Endothelial cell of umbilical vein (primary cell): ENCODE measurements at regions not wholly inside any gene's neighbourhood (a gene's known extent, or its start where the extent isn't known, plus 50 kb on each side); places are given as distances from the start of the nearest gene placed in this dataset.

Experiments used
- BruUV-seq: library from RNA; stranded (reverse); fragments of 400-500 nt; replicated peaks from 2 replicates; lab custom pipeline; 2021; lab: Mats Ljungman, UMichigan
- CTCF ChIA-PET: fragments of 300-600, 350-600 bp; sonication (Branson Sonifier 250); formaldehyde crosslinking; loops from one replicate; lab custom pipeline; 2021; ENCODE audit warnings: antibody characterized with exemption, inconsistent platforms; lab: Charles Lee
- POLR2A ChIA-PET: fragments of 300-600, 350-600 bp; sonication (Branson Sonifier 250); formaldehyde crosslinking; loops from one replicate; lab custom pipeline; 2021; ENCODE audit warnings: antibody characterized with exemption, inconsistent platforms; lab: Charles Lee
- DNase-seq: peaks from one replicate; pipeline ENCODE4 v3.0.0-alpha.2; 2011; ENCODE audit warnings: low read depth, low spot score
- FAIRE-seq: peaks from 2 replicates; lab custom pipeline; 2011; peaks lifted over from hg19 to GRCh38; lab: Jason Lieb, UNC
- H2AFZ ChIP-seq: 2 replicates; pipeline ENCODE4 v1.6.0; 2012; ENCODE audit warnings: low read depth, low read length, control low read depth, inconsistent platforms
- H3K27ac ChIP-seq: 2 replicates; pipeline ENCODE4 v1.5.1; 2011; ENCODE audit warnings: low read depth, mild to moderate bottlenecking, control low read depth, low read length, moderate library complexity; ENCODE audit not compliant: insufficient read depth
- H3K27me3 ChIP-seq, 2 experiments: 2 replicates each; pipeline versions ENCODE4 v1.6.0 to v1.6.1; 2011; ENCODE audit warnings: low read length in 2 of 2, mixed read lengths in 1 of 2; ENCODE audit not compliant: control insufficient read depth in 2 of 2, insufficient read depth in 2 of 2
- H3K36me3 ChIP-seq, 2 experiments: 2 replicates in 1 of 2; 3 replicates in 1 of 2; pipeline ENCODE4 v1.5.1; 2011; ENCODE audit warnings: low read length in 2 of 2, mild to moderate bottlenecking in 1 of 2, moderate library complexity in 1 of 2; ENCODE audit not compliant: control insufficient read depth in 2 of 2, insufficient read depth in 2 of 2; ENCODE audit errors: extremely low read depth in 1 of 2
- H3K4me1 ChIP-seq: 3 replicates; pipeline ENCODE4 v1.5.1; 2011; ENCODE audit warnings: mild to moderate bottlenecking, low read length; ENCODE audit not compliant: control insufficient read depth, insufficient read depth; ENCODE audit errors: extremely low read depth
- H3K4me2 ChIP-seq: 2 replicates; pipeline ENCODE4 v1.6.1; 2011; ENCODE audit warnings: low read length, control low read depth, mixed read lengths; ENCODE audit not compliant: insufficient read depth
- H3K4me3 ChIP-seq, 3 experiments: fragments of 200-600 bp in 1 of 3; sonication (generic), shearing (Covaris generic) in 1 of 3; replicated peaks in 1 of 3; 2 replicates each; pipeline ENCODE4 v1.5.1; 2011 to 2016; ENCODE audit warnings: control low read depth in 3 of 3, low read length in 3 of 3, mild to moderate bottlenecking in 2 of 3, inconsistent platforms in 1 of 3, low read depth in 1 of 3, moderate library complexity in 1 of 3; ENCODE audit not compliant: insufficient read depth in 1 of 3
- H3K79me2 ChIP-seq: 2 replicates; pipeline ENCODE4 v1.6.0; 2012; ENCODE audit warnings: low read length, inconsistent platforms; ENCODE audit not compliant: control insufficient read depth, insufficient read depth
- H3K9ac ChIP-seq: replicated peaks from 2 replicates; pipeline ENCODE3; 2011; ENCODE audit warnings: low read length, control low read depth; ENCODE audit not compliant: insufficient read depth; ENCODE audit errors: extremely low read depth
- H3K9me1 ChIP-seq: replicated peaks from 3 replicates; pipeline ENCODE4 v1.6.0; 2011; ENCODE audit warnings: mild to moderate bottlenecking, low read length; ENCODE audit not compliant: control insufficient read depth, insufficient read depth; ENCODE audit errors: extremely low read depth
- H3K9me3 ChIP-seq: replicated peaks from 2 replicates; pipeline ENCODE4 v1.5.1; 2012; ENCODE audit warnings: low read length, inconsistent platforms; ENCODE audit not compliant: control insufficient read depth, insufficient read depth
- H4K20me1 ChIP-seq: replicated peaks from 2 replicates; pipeline ENCODE3; 2011; ENCODE audit warnings: mild to moderate bottlenecking, low read length; ENCODE audit not compliant: control insufficient read depth, insufficient read depth; ENCODE audit errors: extremely low read depth
- CTCF ChIP-seq, 2 donors: IDR thresholded peaks; 1 replicate in 1 of 2; 2 replicates in 1 of 2; pipeline ENCODE4 v1.5.1; 2011; ENCODE audit warnings: low read length in 2 of 2, mild to moderate bottlenecking in 2 of 2, moderate library complexity in 2 of 2, control low read depth in 1 of 2, inconsistent platforms in 1 of 2, low read depth in 1 of 2; ENCODE audit not compliant: insufficient read depth in 1 of 2; ENCODE audit errors: extremely low read depth in 1 of 2
- FOS ChIP-seq: IDR thresholded peaks from 2 replicates; pipeline ENCODE4 v1.6.1; 2011; ENCODE audit warnings: mild to moderate bottlenecking, low read length, moderate library complexity, borderline replicate concordance; ENCODE audit not compliant: insufficient read depth
- JUN ChIP-seq: IDR thresholded peaks from 2 replicates; pipeline ENCODE4 v1.6.1; 2011; ENCODE audit warnings: borderline replicate concordance, low read depth; ENCODE audit not compliant: insufficient read length, insufficient read depth
- MAX ChIP-seq: IDR thresholded peaks from 2 replicates; pipeline ENCODE4 v1.6.1; 2011; ENCODE audit not compliant: insufficient read depth, insufficient read length
- POLR2AphosphoS5 ChIP-seq: IDR thresholded peaks from 2 replicates; pipeline ENCODE4 v1.6.1; 2012; ENCODE audit warnings: low read depth, mild to moderate bottlenecking, control low read depth, low read length, moderate library complexity; ENCODE audit not compliant: insufficient read depth
- dilution Hi-C: fragments of 300-500 bp; cut with MboI; formaldehyde crosslinking; loops from one replicate; pipeline ENCODE4 v1.15.0; 2019; ENCODE audit warnings: low sequenced_read_pairs; ENCODE audit not compliant: extremely low pct_ligation_motif_present
- intact Hi-C: fragments of 100-400 bp; cut with micrococcal nuclease; formaldehyde crosslinking; loops from one replicate; pipeline ENCODE4 v1.10.0; 2022

GRCh38 chr9:93812410-93812668, 142.8 kb downstream of the BARX1 start:
- FAIRE-seq (no peak), DNase-seq (no peak)
- intact Hi-C loops: no loop called here
- Histone ChIP-seq H2AFZ (no peak overlapping the region), H4K20me1 (no peaks in the 10 kb centered on the region), H3K27me3 (no peaks in the 10 kb centered on the region), H3K79me2 (no peaks in the 10 kb centered on the region), H3K4me2 (no peak overlapping the region), H3K4me3 (no peak overlapping the region), H3K27ac (no peak overlapping the region), H3K9me3 (no peaks in the 10 kb centered on the region), H3K36me3 (no peaks in the 10 kb centered on the region), H3K9ac (no peak overlapping the region), H3K4me1 (no peaks in the 10 kb centered on the region), H3K9me1 (no peaks in the 10 kb centered on the region)
- CTCF ChIA-PET: interaction anchor here (1.4 kb wide), 1 partner anchor 15 kb away, joined by 3 read pairs; no protein-coding TSS in a partner anchor
- POLR2A ChIA-PET: no interaction called here
- dilution Hi-C loops: no loop called here
- BruUV-seq: no TSS peak
- no peak for TF ChIP-seq FOS
- TF ChIP-seq JUN: no peak
- TF ChIP-seq CTCF (IDR thresholded peaks at IDR 0.05; ENCODE audit: extremely low read depth in 1 of 2, insufficient read depth in 1 of 2, low read depth in 1 of 2, low read length in 2 of 2): no peak
- TF ChIP-seq POLR2AphosphoS5: no peak
- TF ChIP-seq MAX: no peak
